GM18873 (cell line): ENCODE measurements at regions not wholly inside any gene's neighbourhood (a gene's known extent, or its start where the extent isn't known, plus 50 kb on each side); places are given as distances from the start of the nearest gene placed in this dataset.
"Not testable (repeated sequence)": the region's sequence is repeated elsewhere in the genome, so short reads cannot be mapped to it uniquely, and the experiment has no call there.

Source experiments
- ATAC-seq: cut with Tn5 transposase; IDR thresholded peaks from one replicate; pipeline ENCODE4 v1.9.1; 2021; ENCODE audit warnings: mild to moderate bottlenecking, moderate library complexity, moderate number of reproducible peaks; ENCODE audit not compliant: unreplicated experiment, low FRiP score

- no peak for ATAC-seq
Observed at GRCh38 chr14:105850853-105851581, 324.6 kb downstream of the TMEM121 start.

DNA sequence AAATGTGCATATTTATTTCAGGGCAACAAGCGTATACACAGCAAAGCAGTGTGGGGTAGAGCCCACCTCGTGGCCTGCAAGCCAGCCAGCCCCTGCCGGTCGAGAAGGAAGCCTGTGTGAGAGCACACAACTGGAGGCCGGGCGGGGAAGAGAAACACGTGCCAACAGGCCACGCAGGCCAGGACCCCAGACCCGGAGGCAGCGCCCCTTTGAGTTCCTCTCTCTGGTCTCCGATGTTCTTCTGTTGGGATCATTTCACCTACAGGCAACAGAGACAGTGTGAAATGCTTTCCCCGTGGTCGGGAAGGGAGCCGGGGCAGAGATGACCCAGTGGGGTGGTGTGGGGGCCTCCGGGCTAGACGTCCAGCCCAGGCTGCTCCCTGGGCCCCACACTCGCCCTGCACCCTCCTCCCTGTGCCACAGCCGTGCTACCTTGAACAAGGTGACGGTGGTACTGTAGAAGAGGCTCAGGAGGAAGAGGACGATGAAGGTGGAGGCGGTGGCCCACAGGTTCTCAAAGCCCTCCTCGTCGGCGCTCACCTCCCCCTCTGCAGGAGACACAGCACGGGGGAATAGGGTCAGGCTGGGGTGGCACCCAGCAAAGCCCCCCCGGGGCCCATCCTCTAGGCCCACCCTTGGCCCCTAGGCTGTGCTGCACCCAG, 325.5 kb downstream of the TMEM121 start:
- no peak for ATAC-seq

DNA sequence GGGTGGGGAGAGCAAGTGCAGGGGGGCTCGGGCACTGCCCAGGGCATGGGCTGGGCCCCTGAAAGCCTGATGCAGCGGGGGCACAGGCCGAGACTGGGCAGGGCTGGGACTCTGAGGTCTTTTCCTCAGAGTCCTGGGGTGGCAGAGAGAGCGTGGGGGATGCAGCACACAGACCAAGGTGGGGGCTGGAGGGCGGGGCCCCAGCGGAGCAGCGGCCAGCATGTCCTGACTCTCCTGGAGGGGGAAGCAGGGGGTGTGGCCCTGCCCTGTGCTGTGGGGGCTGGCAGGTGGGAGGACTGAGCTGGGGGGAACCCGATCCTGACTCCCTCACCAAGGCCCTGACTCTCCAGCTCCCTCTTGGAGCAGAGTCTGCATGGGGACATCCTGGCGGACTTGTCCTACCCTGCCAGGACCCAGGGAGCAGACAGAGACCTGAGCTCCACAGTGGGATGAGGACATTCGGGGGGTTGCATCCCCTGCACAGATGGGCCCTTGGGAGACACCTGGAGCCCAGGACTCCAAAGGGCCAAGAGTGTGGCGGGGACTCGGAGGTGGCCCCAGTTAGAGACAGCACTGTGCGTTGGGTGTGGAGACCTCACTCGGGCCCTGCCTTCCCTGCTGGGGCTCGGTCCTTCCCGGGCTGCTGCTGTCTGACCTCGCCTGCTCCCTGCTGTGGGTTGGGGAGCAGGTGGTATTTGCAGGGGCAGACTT, 326.1 kb downstream of the TMEM121 start:
- no peak for ATAC-seq

GRCh38 chr14:105853089-105853906, 326.9 kb downstream of the TMEM121 start:
- no peak for ATAC-seq

DNA sequence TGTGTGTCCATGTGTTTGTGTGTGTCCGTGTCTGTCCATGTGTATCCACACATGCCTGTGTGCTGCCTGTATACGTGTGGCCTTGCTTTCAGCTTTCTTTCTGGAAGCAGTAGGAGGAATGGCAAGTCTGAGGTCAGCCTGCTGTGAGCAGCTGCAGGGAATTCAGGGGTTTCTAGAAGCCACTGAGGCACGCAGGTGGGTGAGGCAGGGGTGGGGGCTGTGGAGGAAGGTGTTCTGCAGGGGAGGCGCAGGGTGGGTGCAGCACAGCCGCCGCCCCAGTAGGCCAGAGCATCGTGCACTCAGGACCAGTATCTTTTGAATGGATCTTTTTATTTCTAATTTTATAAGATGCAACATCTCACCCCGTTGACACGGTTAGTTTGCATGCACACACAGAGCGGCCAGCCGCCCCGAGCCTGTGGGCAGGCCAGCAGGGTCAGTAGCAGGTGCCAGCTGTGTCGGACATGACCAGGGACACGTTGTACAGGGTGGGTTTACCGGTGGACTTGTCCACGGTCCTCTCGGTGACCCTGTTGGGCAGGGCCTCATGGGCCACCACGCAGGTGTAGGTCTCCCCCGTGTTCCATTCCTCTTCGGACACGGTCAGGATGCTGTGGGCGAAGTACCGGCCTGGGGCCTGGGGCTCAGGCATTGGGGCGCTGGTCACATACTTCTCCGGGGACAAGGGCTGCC, 327.7 kb downstream of the TMEM121 start:
- no peak for ATAC-seq

DNA sequence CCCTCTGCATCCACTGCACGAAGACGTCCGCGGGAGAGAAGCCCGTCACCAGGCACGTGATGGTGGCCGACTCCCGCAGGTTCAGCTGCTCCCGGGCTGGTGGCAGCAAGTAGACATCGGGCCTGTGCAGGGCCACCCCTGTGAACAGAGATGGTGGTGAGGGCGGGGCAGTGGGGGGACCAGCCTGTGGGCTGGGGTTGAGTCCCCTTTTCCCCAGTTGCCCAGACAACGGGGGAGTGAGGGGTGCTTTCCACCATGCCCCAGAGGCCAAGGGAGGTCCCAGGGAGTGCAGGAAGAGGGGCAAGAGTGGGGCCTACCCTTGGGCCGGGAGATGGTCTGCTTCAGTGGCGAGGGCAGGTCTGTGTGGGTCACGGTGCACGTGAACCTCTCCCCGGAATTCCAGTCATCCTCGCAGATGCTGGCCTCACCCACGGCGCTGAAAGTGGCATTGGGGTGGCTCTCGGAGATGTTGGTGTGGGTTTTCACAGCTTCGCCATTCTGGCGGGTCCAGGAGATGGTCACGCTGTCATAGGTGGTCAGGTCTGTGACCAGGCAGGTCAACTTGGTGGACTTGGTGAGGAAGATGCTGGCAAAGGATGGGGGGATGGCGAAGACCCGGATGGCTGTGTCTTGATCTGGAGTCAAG, 328.3 kb downstream of the TMEM121 start:
- no peak for ATAC-seq

- no peak for ATAC-seq
Observed at GRCh38 chr14:105855246-105855892, 329.0 kb downstream of the TMEM121 start.

DNA sequence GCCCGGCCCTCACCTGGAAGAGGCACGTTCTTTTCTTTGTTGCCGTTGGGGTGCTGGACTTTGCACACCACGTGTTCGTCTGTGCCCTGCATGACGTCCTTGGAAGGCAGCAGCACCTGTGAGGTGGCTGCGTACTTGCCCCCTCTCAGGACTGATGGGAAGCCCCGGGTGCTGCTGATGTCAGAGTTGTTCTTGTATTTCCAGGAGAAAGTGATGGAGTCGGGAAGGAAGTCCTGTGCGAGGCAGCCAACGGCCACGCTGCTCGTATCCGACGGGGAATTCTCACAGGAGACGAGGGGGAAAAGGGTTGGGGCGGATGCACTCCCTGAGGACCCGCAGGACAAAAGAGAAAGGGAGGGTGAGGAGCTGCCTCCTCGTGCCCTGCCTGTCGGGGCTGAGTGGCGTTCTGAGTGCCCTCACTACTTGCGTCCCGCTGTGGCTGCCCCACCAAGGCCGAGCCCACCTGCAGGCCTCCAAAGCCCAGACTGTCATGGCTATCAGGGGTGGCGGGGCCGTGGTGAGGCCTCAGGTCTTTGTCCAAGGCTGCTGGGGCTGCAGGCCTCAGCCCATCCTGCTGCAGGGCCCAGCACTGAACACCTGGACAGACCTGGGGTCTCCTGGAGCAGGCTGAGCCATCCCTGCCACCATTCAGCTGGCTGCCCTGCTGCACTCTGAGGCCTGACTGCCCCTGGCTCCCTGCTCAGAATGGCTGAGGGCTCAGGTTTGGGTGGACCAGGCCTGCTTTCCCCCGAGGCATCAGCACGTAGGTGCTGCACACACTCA, 329.7 kb downstream of the TMEM121 start:
- no peak for ATAC-seq

DNA sequence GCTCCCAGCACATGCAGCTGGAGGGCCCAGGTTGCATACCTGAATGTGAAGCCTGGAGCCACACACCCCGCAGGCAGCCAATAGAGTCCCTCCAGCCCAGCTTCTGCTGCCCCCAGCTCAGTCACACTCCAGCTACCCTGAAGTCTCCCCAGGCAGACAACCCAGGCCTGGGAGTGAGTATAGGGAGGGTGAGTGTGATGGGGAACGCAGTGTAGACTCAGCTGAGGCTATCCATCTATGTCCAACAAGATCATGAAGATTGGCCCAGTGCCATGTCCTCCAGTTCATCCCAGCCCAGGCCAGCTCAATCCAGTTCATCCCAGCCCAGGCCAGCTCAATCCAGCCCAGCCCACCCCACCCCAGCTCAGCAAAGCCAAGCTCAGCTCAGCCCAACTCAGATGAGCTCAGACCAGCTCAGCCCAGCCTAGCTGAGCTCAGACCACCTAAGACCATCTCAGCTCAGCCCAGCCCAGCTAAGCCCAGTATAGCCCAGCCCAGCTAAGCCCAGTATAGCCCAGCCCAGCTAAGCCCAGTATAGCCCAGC, 330.4 kb downstream of the TMEM121 start:
- no peak for ATAC-seq

DNA sequence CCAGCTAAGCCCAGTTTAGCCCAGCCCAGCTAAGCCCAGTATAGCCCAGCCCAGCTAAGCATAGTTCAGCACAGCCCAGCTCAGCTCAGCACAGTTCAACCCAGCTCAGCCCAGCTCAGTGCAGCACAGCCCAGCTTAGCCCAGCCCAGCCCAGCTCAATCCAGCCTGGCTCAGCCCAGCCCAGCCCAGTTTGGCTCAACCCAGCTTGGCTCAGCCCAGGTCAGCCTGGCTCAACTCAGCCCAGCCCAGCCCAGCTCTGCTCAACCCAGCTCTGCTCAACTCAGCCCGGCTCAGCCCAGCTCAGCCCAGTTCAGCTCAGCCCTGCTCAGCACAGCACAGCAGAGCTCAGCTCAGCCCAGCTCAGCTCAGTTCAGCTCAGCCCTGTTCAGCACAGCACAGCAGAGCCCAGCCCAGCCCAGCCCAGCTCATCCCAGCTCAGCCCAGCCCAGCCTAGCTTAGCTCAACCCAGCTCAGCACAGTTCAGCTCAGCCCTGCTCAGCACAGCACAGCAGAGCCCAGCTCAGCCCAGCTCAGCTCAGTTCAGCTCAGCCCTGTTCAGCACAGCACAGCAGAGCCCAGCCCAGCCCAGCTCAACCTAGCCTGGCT, 330.9 kb downstream of the TMEM121 start:
- ATAC-seq, result no peak

DNA sequence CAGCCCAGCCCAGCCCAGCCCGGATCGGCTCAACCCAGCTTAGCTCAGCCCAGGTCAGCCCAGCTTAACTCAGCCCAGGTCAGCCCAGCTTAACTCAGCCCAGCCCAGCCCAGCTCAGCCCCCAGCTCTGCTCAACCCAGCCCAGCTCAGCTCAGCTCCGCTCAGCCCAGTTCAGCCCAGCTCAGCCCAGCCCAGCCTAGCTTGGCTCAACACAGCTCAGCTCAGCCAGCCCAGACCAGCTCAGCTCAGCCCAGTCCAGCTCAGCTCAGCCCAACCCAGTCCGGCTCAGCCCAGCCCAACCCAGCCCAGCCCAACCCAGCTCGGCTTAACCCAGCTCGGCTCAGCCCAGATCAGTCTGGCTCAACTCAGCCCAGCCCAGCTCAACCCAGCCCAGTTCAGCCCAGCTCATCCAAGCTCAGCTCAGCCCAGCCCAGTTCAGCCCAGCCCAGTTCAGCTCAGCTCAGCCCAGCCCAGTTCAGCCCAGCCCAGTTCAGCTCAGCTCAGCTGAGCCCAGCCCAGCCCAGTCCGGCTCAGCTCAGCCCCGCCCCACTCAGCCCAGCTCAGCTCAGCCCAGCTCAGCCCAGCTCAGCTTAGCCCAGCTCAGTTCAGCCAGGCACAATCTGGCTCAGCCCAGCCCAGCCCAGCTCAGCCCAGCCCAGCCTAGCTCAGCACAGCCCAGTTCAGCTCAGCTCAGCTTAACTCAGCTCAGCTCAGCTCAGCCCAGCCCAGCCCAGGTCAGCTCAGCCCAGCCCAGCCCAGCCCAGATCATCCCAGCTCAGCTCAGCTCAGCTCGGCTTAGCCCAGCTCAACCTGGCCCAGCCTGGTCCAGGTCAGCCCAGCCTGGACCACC, 331.7 kb downstream of the TMEM121 start:
- no peak for ATAC-seq

DNA sequence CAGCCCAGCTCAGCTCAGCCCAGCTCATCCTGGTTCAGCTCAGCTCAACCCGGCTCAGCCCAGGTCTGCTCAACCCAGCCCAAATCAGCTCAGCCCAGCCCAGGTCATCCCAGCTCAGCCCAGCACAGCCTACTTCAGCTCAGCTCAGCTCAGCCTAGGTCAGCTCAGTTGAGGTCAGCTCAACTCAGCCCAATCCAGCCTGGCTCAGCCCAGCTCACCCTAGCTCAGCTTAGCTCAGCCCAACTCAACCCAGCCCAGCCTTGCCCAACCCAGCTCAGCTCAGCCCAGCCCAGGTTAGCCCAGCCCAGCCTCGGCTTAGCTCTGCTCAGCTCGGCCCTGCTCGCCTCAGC, 332.3 kb downstream of the TMEM121 start:
- no peak for ATAC-seq

DNA sequence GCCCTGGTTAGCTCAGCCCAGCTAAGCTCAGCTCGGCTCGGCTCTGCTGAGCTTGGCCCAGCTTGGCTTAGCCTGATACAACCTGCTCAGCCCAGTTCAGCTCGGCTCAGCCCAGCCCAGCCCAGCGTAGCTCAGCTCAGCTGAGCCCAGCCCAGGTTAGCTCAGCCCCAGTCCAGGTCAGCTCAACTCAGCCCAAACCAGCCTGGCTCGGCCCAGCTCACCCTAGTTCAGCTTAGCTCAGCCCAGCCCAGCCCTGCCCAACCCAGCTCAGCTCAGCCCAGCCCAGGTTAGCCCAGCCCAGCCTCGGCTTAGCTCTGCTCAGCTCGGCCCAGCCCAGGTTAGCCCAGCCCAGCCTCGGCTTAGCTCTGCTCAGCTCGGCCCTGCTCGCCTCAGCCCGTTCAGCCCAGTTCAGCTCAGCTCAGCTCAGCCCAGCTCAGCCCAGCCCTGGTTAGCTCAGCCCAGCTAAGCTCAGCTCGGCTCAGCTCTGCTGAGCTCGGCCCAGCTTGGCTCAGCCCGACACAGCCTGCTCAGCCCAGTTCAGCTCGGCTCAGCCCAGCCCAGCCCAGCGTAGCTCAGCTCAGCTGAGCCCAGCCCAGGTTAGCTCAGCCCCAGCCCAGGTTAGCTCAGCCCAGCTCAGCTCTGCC, 332.8 kb downstream of the TMEM121 start:
- ATAC-seq, result not testable (repeated sequence)

DNA sequence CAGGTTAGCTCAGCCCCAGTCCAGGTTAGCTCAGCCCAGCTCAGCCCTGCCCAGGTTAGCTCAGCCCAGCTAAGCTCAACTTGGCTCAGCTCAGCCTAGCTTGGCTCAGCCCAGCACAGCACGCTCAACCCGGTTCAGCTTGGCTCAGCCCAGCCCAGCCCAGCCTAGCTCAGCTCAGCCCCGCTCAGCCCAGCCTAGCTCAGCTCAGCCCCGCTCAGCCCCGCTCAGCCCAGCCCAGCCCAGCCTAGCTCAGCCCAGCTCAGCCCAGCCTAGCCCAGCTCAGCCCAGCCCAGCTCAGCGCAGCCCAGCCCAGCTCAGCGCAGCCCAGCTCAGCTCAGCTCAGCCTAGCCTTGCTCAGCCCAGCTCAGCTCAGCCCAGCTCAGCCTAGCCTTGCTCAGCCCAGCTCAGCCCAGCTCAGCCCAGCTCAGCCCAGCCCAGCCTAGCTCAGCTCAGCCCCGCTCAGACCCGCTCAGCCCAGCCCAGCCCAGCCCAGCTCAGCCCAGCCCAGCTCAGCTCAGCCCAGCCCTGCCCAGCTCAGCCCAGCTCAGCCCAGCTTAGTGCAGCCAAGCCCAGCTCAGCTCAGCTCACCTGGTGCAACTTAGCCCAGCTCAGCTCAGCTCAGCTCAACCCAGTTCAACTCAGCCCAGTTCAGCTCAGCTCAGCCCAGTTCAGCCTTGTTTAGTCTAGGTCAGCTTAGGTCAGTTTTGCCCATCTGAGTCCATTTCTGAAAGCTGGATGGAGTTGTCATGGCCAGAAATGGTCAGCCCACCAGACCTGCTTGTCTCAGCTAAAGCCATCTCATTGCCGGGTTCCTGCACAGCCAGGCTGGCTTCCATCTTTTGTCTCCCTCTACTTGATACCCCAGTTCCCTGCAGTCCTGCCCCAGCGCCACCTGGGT, 333.6 kb downstream of the TMEM121 start:
- no peak for ATAC-seq
